Activated naive CD4-positive, alpha-beta T cell treated with anti-CD3 and anti-CD28 coated beads, Interleukin-2, amount 10 ng/mL, durations not matched to agents 7 days and 5 days (primary cell): ENCODE measurements at regions not wholly inside any gene's neighbourhood (a gene's known extent, or its start where the extent isn't known, plus 50 kb on each side); places are given as distances from the start of the nearest gene placed in this dataset.

Source experiments
- CTCF ChIA-PET: fragments of 350-600 bp; sonication (Branson Sonifier 250); formaldehyde crosslinking; loops from one replicate; lab custom pipeline; 2021; ENCODE audit warnings: antibody characterized with exemption; lab: Charles Lee
- DNase-seq: peaks from one replicate; pipeline ENCODE4 v3.0.0-alpha.2; 2020
- H3K27ac Mint-ChIP-seq: one replicate; pipeline ENCODE4 v1.8.0; 2021; ENCODE audit warnings: mild to moderate bottlenecking, moderate library complexity, mixed read lengths
- H3K27me3 Mint-ChIP-seq: one replicate; pipeline ENCODE4 v1.8.0; 2021; ENCODE audit warnings: mild to moderate bottlenecking, mixed read lengths
- H3K36me3 Mint-ChIP-seq: one replicate; pipeline ENCODE4 v1.8.0; 2021; ENCODE audit warnings: mixed read lengths
- H3K4me1 Mint-ChIP-seq: one replicate; pipeline ENCODE4 v1.8.0; 2021; ENCODE audit warnings: mixed read lengths
- H3K4me3 Mint-ChIP-seq: one replicate; pipeline ENCODE4 v1.8.0; 2021; ENCODE audit warnings: mild to moderate bottlenecking, moderate library complexity, mixed read lengths
- H3K9me3 Mint-ChIP-seq: one replicate; pipeline ENCODE4 v1.8.0; 2021; ENCODE audit warnings: mixed read lengths

DNA sequence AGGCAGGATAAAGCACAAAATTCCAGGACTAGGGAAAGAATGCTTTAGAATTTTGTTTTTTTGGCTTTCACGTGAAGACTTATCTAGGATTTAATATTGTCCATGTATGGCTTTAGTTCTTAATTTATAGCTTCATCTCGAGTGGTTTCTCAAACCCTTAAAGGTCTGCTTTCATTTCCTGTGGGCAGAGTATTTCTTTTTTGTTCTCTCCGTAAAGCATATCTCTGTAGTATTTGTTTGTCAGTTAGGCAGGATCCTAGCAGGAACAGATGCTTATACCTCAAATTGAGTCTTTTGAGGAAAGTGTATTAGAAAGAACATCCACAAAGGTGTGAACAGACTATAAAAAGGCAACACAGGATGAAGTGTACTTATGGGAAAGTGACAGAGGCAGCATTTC lies 697.1 kb upstream of the SEL1L start:
- no peak overlapping the region for H3K4me3 Mint-ChIP-seq

DNA sequence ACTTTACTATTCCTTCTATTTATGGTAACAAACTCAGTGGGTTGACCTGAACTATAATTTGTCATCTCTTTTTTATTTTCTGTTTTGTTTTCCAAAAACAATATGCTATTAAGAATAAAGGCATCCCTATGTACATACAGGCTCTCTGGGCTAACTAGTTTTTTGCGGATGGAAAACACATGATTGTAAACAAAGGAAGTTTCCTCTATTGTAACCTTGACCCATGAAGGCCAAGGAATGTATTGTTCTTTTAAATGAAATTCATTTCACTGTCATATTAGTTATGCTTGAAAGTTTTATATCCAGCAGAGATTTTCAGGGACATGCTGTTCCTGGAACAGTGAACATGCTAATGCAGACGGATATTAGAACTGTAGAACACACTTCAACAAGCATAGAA lies 705.0 kb upstream of the SEL1L start:
- CTCF ChIA-PET, result no interaction called here
- H3K4me3 Mint-ChIP-seq, result no peak overlapping the region
- no peaks in the 10 kb centered on the region for H3K36me3 Mint-ChIP-seq
- H3K4me1 Mint-ChIP-seq, result no peaks in the 10 kb centered on the region
- DNase-seq, result no peak
- no peaks in the 10 kb centered on the region for H3K27me3 Mint-ChIP-seq
- peaks cover 14% of the 10 kb centered on the region for H3K9me3 Mint-ChIP-seq
- H3K27ac Mint-ChIP-seq, result no peak overlapping the region

More for the DNA sequence above, 697.1 kb upstream of the SEL1L start:
- Mint-ChIP-seq H3K4me1 (no peaks in the 10 kb centered on the region), H3K27me3 (no peaks in the 10 kb centered on the region), H3K27ac (no peak overlapping the region), H3K36me3 (no peaks in the 10 kb centered on the region), H3K9me3 (peaks cover 20% of the 10 kb centered on the region)
- CTCF ChIA-PET, result no interaction called here
- no peak for DNase-seq

DNA sequence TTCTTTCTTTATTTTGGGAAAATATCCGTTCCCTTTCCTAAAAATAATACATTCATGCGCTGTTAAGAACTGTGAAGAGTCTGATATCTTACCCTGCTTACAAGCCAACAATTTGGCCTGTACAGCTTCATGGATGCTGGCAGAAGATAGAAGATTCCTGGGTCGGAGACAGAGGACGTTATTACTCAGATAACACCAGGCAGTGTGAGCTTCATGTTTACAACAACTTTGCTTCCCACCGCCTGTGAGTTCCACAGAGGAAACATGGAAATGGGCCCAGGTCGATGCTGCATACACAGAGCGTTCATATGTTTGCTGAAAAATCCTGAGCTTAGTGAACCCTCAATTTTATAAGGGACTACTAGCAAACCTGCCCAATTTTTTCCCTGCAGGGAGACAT lies 705.6 kb upstream of the SEL1L start:
- Mint-ChIP-seq H3K27ac (no peak overlapping the region), H3K36me3 (no peaks in the 10 kb centered on the region), H3K4me3 (no peak overlapping the region), H3K27me3 (no peaks in the 10 kb centered on the region), H3K9me3 (peaks cover 14% of the 10 kb centered on the region), H3K4me1 (no peaks in the 10 kb centered on the region)
- CTCF ChIA-PET, result no interaction called here
- DNase-seq, result no peak

DNA sequence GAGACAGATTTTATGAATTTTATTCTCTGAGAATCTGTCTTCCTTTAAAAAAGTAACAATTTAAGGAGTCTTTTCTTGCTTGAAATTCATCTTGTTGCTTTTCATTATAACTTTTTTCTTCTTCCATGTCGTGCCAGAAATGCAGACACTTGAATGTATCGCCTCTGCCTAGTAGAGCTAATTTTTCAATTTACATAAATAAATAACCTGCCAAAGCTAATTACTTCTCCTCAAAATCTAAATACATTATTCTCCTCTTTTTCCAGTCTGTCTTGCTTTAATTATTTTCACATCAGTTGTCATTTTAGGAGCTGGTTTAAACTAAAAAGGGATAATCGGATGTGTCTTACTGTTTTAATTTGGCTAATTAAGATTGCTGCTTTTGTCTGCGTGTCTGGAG lies 711.1 kb upstream of the SEL1L start:
- Mint-ChIP-seq H3K36me3 (no peaks in the 10 kb centered on the region), H3K4me3 (no peak overlapping the region), H3K9me3 (no peaks in the 10 kb centered on the region), H3K4me1 (no peaks in the 10 kb centered on the region), H3K27ac (no peak overlapping the region), H3K27me3 (no peaks in the 10 kb centered on the region)
- CTCF ChIA-PET, result no interaction called here
- DNase-seq, result no peak

DNA sequence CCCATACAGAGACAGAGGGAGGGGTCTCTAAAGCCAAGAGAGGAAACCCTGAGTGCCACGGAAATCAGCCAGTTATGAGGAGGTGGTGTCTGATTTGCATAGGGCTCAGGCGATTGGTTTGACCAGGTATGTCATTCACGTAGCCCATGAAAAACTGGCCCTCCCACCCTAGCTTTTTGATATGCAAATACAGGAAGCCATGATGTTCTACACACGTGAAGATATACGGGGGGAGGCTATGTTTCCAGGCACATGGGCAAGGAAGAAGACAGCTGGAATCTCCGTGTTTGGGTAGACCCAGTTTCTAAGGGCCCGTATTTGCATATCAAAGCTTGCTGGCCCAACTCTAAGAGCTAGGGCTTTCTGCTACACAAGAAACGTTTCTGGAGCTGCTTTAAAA lies 717.8 kb upstream of the SEL1L start:
- peaks cover 4% of the 10 kb centered on the region for H3K9me3 Mint-ChIP-seq
- CTCF ChIA-PET, result interaction anchor here (0.6 kb wide), 1 partner anchor 29 kb away, joined by 3 read pairs; no protein-coding TSS in a partner anchor
- no peak overlapping the region for H3K27ac Mint-ChIP-seq
- no peaks in the 10 kb centered on the region for H3K36me3 Mint-ChIP-seq
- no peak for DNase-seq
- no peaks in the 10 kb centered on the region for H3K4me1 Mint-ChIP-seq
- H3K4me3 Mint-ChIP-seq, result no peak overlapping the region
- no peaks in the 10 kb centered on the region for H3K27me3 Mint-ChIP-seq

DNA sequence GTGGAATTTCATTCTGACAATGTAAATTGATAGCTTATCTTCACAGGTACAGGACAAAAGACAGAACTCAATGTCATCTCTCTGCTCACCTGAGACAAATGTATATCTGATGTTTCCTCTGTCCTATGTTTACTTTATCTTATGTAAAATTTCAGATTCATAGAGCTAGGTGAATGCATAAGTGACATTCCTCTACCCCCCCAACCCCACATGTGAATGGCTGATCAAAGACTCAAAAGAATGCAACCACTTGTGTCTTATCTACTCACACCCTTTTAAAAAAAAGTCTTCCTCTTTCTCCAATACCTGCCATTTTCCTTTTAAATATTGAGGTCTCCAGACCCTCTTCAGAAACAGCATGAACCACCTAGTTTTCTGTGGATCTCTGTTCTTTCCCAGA lies 736.6 kb upstream of the SEL1L start:
- no peak overlapping the region for H3K4me3 Mint-ChIP-seq
- H3K9me3 Mint-ChIP-seq, result peaks cover 11% of the 10 kb centered on the region
- H3K4me1 Mint-ChIP-seq, result no peaks in the 10 kb centered on the region
- H3K27ac Mint-ChIP-seq, result no peak overlapping the region
- H3K27me3 Mint-ChIP-seq, result no peaks in the 10 kb centered on the region
- CTCF ChIA-PET, result no interaction called here
- no peak for DNase-seq
- no peaks in the 10 kb centered on the region for H3K36me3 Mint-ChIP-seq

DNA sequence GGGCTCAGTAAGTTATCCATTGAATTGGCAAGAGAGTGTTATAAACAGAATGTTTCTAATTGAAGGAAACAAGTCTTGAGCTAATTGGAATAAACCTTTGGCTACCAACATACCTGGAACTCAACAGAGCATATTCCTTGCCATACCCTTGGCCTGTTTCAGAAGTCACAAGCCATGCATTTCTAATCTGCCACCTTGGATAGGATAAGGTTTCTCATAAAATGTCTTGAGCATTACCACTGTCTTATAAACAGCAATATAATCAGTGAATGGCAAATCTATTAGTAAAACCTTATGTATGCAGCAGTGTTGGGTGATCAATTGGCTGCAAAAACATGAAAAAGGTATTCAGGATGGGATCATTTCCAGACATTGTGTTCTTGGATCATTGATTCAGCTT lies 765.2 kb upstream of the SEL1L start:
- no peaks in the 10 kb centered on the region for H3K36me3 Mint-ChIP-seq
- no peaks in the 10 kb centered on the region for H3K4me1 Mint-ChIP-seq
- H3K27ac Mint-ChIP-seq, result no peak overlapping the region
- no peak overlapping the region for H3K4me3 Mint-ChIP-seq
- peaks cover 9% of the 10 kb centered on the region for H3K9me3 Mint-ChIP-seq
- no peak for DNase-seq
- CTCF ChIA-PET, result no interaction called here
- H3K27me3 Mint-ChIP-seq, result no peaks in the 10 kb centered on the region

DNA sequence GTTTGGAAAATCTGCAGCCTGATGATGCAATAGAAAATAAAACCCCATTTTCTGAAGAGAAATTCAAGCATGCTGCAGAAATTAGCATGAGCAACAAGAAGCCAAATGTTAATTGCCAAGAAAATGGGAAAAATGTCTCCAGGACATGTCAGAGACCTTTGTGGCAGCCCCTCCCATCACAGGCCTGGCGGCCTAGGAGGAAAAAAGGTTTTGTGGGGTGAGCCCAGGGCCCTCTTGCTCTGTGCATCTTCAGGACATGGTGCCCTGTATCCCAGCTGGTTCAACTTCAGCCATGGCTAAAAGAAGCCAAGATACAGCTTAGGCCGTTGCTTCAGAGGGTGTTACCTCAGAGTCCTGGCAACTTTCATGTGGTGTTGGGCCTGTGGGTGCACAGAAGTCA lies 775.5 kb upstream of the SEL1L start:
- no peaks in the 10 kb centered on the region for H3K36me3 Mint-ChIP-seq
- CTCF ChIA-PET, result no interaction called here
- no peak for DNase-seq
- no peak overlapping the region for H3K27ac Mint-ChIP-seq
- H3K9me3 Mint-ChIP-seq, result peaks cover 16% of the 10 kb centered on the region
- no peaks in the 10 kb centered on the region for H3K4me1 Mint-ChIP-seq
- H3K4me3 Mint-ChIP-seq, result no peak overlapping the region
- no peaks in the 10 kb centered on the region for H3K27me3 Mint-ChIP-seq

DNA sequence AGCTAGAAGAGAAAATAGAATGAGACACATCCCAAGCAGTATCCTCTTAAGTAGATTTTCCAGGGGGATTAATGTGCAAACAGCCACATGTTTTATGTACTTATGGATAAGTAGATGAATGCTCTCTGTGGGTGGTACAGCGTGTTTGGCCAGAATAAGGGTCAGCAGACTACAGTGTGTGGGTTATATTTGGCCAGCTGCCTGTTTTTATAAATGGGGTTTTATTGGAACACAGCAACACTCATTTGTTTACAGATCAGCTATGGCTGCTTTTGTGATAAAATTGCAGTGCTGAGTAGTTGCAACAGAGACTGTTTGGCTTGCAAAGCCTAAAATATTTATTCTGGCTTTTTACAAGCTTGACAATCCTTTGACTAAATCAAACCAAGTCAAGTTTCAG lies 780.2 kb upstream of the SEL1L start:
- no peak for DNase-seq

DNA sequence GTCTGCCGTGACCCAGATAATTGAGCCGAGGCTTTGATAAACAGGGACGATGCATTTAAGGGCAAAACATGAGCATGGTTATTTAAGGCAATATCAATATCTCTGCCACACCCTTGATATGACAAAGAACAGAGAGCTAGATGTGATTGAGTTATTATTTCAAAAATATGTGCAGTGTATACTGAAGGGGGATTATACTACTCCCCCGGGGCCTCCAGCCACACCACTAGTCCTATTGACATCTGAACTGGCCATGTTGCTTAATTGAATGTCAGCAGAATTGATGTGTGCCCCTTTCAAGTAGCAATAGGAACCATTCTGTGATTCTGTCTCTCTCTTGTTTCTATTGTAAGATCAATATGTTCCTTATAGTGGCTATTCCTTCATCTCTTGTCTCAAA lies 794.8 kb upstream of the SEL1L start:
- Mint-ChIP-seq H3K4me1 (no peaks in the 10 kb centered on the region), H3K9me3 (peaks cover 9% of the 10 kb centered on the region), H3K4me3 (no peak overlapping the region), H3K36me3 (no peaks in the 10 kb centered on the region), H3K27ac (no peak overlapping the region), H3K27me3 (no peaks in the 10 kb centered on the region)
- CTCF ChIA-PET, result no interaction called here
- no peak for DNase-seq

More for the DNA sequence above, 780.2 kb upstream of the SEL1L start:
- Mint-ChIP-seq H3K4me1 (no peaks in the 10 kb centered on the region), H3K9me3 (peaks cover 15% of the 10 kb centered on the region), H3K36me3 (no peaks in the 10 kb centered on the region), H3K27me3 (no peaks in the 10 kb centered on the region), H3K4me3 (no peak overlapping the region), H3K27ac (no peak overlapping the region)
- CTCF ChIA-PET, result no interaction called here

DNA sequence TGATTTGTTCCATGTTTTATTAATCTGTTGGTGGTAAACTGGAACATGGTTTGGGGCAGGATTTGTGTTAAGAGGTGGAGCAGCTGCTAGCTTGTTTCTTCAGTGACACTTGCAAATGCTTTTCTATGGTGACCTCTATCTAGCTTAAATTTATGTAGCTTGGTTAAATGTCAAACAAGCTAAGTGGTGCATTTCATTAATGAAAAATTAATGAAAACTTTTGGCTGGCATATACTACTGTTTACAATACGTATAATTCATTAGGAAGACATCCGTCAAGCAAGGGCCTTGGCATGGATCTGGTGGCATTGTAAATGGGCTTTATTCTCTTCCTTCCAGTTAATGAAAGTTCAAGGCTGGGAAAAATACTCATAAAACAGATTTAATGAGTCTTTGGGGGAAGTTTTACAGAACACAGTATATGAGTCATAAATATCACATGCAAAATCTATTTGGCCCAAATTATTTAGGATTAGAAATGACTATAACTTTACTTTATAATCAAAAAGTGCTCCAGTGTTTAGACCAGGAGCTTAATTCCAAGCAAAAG lies 807.7 kb upstream of the SEL1L start:
- Mint-ChIP-seq H3K27ac (no peak overlapping the region), H3K36me3 (no peaks in the 10 kb centered on the region)
- CTCF ChIA-PET, result no interaction called here

DNA sequence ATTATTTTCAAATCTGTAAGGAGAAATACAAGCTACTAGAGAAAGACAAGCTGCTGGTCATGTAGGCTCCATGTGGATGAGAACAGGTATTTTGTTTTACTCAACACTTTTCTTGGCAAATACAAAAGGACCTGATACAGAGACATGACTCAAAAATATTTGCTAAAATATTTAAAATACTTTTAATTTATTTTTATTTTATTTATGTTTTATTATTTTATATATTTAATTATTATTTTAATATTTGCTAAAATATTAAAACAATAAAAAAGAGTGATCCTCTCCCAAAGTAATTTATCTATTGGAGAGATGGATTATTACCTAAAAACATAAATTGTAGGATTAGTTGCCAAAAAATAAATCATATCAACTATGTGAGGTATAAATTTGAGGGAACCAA lies 808.9 kb upstream of the SEL1L start:
- Mint-ChIP-seq H3K9me3 (peaks cover 6% of the 10 kb centered on the region), H3K27ac (no peak overlapping the region), H3K27me3 (no peaks in the 10 kb centered on the region), H3K36me3 (no peaks in the 10 kb centered on the region), H3K4me1 (no peaks in the 10 kb centered on the region), H3K4me3 (no peak overlapping the region)
- DNase-seq, result no peak
- CTCF ChIA-PET, result no interaction called here

More for the DNA sequence above, 807.7 kb upstream of the SEL1L start:
- H3K27me3 Mint-ChIP-seq, result no peaks in the 10 kb centered on the region
- peaks cover 9% of the 10 kb centered on the region for H3K9me3 Mint-ChIP-seq
- no peaks in the 10 kb centered on the region for H3K4me1 Mint-ChIP-seq
- no peak for DNase-seq
- H3K4me3 Mint-ChIP-seq, result no peak overlapping the region

DNA sequence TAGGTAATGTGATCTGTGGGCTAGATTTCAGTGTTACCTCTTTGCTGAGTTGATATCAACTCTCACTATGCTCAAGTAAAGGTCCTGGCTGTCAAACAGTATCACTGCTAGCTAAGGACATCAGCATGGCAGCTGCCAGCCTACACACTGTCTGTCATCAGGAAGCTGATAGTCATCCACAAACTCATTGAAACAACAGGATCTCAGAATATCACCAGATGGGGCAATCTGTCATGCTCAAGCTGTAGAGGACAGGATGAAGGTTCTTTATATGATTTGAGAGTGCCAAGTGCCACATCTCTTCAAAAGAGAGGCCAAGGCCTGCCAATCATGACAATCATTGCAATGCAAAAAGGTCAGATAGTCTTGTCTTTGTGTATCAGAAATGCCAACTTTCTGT lies 811.5 kb upstream of the SEL1L start:
- H3K27ac Mint-ChIP-seq, result no peak overlapping the region
- H3K4me3 Mint-ChIP-seq, result no peak overlapping the region

DNA sequence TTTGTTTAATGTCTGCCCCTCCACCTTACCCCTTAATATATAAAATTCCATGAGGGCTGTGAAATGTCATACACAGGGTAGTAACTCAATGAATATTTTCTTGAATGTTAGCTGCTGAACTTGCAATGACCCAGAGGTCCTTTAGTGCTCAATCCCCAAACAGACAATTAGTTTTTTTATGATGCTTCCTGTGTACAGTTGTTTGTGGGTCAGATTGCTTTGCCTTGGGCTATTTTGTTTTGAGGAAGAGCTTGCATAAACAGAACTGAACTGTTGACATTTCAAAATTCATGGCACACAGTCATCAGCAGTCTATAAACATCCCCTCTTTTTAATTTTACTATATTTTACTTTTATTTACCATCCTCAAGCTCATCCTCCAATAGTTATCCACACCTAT lies 820.5 kb upstream of the SEL1L start:
- Mint-ChIP-seq H3K27ac (no peak overlapping the region), H3K9me3 (peaks cover 8% of the 10 kb centered on the region), H3K4me1 (no peaks in the 10 kb centered on the region), H3K36me3 (no peaks in the 10 kb centered on the region), H3K27me3 (no peaks in the 10 kb centered on the region), H3K4me3 (no peak overlapping the region)
- CTCF ChIA-PET, result no interaction called here
- no peak for DNase-seq

More for the DNA sequence above, 811.5 kb upstream of the SEL1L start:
- peaks cover 5% of the 10 kb centered on the region for H3K9me3 Mint-ChIP-seq
- CTCF ChIA-PET, result no interaction called here
- no peaks in the 10 kb centered on the region for H3K4me1 Mint-ChIP-seq
- no peaks in the 10 kb centered on the region for H3K36me3 Mint-ChIP-seq
- H3K27me3 Mint-ChIP-seq, result no peaks in the 10 kb centered on the region
- DNase-seq, result no peak

DNA sequence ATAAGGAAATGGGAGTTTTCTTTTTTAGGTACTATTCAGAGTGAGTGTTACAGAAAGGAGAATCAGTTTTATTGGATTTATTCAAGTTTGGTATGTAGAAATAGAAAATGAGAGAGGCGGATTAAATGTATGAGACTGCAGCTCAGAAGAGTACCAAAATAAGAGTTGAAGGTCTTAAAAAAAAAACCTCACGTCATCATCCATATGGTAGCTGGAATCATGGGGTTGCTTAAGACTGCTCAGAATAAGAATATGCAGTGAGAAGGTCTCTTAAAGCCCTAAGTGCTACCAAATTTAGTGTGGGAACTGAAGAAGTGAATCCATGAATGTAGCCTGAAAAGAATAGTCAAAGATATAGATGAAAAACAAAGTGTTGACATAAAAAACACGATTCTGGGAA lies 825.5 kb upstream of the SEL1L start:
- Mint-ChIP-seq H3K27ac (no peak overlapping the region), H3K4me1 (no peaks in the 10 kb centered on the region), H3K4me3 (no peak overlapping the region), H3K36me3 (no peaks in the 10 kb centered on the region), H3K27me3 (no peaks in the 10 kb centered on the region), H3K9me3 (peaks cover 11% of the 10 kb centered on the region)
- CTCF ChIA-PET, result no interaction called here
- no peak for DNase-seq

DNA sequence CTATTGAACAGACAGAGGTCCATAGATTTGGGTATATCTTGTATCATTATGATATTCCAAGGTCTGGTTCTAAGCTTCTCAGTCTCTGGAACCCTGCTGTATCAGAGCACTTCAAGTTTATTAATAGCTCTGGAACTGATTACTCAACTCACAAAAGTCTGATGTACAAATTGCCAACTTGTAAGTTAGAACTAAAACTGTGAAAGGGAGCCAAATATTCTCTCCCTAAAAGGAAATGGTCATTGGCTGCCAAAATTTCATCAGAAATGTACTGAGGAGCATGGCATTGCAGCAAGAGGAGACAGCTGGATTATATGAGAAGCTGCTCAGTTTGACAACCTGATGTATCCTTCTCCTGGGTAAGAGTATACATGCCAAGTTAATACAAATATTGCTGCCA lies 828.8 kb upstream of the SEL1L start:
- CTCF ChIA-PET, result no interaction called here
- Mint-ChIP-seq H3K4me1 (no peaks in the 10 kb centered on the region), H3K4me3 (no peak overlapping the region), H3K27ac (no peak overlapping the region), H3K27me3 (no peaks in the 10 kb centered on the region), H3K36me3 (no peaks in the 10 kb centered on the region), H3K9me3 (peaks cover 18% of the 10 kb centered on the region)
- no peak for DNase-seq
